ENCODE measurements at regions not wholly inside any gene's neighbourhood (a gene's known extent, or its start where the extent isn't known, plus 50 kb on each side); places are given as distances from the start of the nearest gene placed in this dataset.

DNA sequence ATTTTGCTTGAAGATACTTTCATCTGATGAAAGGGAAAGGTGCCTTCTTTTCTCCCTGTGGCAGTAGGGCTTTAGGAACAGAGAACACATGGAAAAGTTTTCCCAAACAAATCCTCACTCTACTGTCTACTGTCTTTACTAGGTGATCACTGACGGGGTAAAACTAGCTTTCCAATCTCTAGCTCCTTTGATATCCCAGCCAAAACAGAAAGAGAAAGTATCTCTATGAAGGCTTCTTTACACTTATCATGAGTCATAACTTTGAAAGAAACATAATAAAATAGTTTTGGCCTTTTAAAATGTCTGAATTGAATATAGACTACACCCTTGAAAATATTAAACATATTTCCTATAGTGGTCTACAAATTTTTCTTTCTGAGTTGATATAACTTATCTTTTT is 214.5 kb downstream of the DSEL start:
- no peak overlapping the region for H3K9ac ChIP-seq (ENCODE audit: low read depth in 1 of 3, low read length in 3 of 3)
- no peaks in the 10 kb centered on the region for H3K36me3 ChIP-seq (ENCODE audit: control insufficient read depth in 3 of 3, insufficient read depth in 3 of 3, low read length in 3 of 3)
- H3K9me3 ChIP-seq (ENCODE audit: control insufficient read depth in 3 of 3, low read length in 3 of 3), result peaks cover 0 to 4% (median 0%) of the 10 kb centered on the region in 3 donors
- H3K4me3 ChIP-seq (ENCODE audit: low read length in 3 of 3), result no peak overlapping the region
- H3K4me1 ChIP-seq (ENCODE audit: control insufficient read depth in 3 of 3, insufficient read depth in 3 of 3, low read length in 3 of 3), result no peaks in the 10 kb centered on the region
- no peak overlapping the region for H3K27ac ChIP-seq (ENCODE audit: low read depth, low read length)
- no peaks in the 10 kb centered on the region for H3K27me3 ChIP-seq (ENCODE audit: control insufficient read depth in 3 of 3, insufficient read depth in 3 of 3, low read length in 3 of 3)

DNA sequence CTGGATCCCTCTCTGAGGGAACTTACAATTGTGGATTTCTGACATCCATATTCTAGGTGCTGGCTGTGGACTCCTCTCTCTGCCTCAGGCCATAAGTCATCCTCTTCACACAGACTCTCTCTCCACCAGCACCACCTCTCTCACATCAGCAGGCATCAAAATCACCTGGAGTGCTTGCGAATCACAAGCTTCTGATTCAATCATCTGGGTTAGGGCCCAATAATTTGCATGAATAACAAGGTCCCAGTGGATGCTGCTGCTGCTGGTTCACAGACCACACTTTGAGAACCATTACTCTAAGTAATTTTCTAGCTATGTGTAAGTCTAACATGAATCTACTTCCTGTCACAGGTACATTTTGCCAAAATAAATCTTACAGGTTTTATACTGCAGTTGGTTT is 214.9 kb downstream of the DSEL start:
- Histone ChIP-seq H3K4me1 (ENCODE audit: control insufficient read depth in 3 of 3, insufficient read depth in 3 of 3, low read length in 3 of 3) (no peaks in the 10 kb centered on the region), H3K27me3 (ENCODE audit: control insufficient read depth in 3 of 3, insufficient read depth in 3 of 3, low read length in 3 of 3) (no peaks in the 10 kb centered on the region), H3K4me3 (ENCODE audit: low read length in 3 of 3) (no peak overlapping the region), H3K9me3 (ENCODE audit: control insufficient read depth in 3 of 3, low read length in 3 of 3) (peaks cover 0 to 4% (median 0%) of the 10 kb centered on the region in 3 donors), H3K9ac (ENCODE audit: low read depth in 1 of 3, low read length in 3 of 3) (no peak overlapping the region), H3K36me3 (ENCODE audit: control insufficient read depth in 3 of 3, insufficient read depth in 3 of 3, low read length in 3 of 3) (no peaks in the 10 kb centered on the region), H3K27ac (ENCODE audit: low read depth, low read length) (no peak overlapping the region)

DNA sequence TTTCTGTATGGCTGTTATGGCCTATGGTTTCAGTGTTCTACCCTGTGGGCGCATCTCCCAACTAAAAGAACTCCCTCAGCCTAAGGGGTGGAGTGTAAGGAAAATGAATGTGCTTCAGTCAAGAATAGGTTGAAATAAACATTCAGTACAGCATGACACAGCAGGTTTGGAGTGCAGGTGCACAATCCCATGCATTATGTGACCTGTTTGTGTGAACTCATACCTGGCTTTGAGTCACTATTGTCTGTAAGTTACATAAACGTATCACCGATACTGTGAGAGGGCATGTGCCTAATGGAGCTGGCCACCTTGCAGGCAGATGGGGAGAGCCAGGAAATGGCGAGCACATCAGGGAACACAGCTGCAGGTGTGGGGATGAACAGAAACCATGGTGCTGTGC is 216.0 kb downstream of the DSEL start:
- Histone ChIP-seq H3K4me3 (ENCODE audit: low read length in 3 of 3) (no peak overlapping the region), H3K27ac (ENCODE audit: low read depth, low read length) (no peak overlapping the region), H3K36me3 (ENCODE audit: control insufficient read depth in 3 of 3, insufficient read depth in 3 of 3, low read length in 3 of 3) (no peaks in the 10 kb centered on the region), H3K27me3 (ENCODE audit: control insufficient read depth in 3 of 3, insufficient read depth in 3 of 3, low read length in 3 of 3) (no peaks in the 10 kb centered on the region), H3K9me3 (ENCODE audit: control insufficient read depth in 3 of 3, low read length in 3 of 3) (peaks cover 0 to 4% (median 0%) of the 10 kb centered on the region in 3 donors), H3K4me1 (ENCODE audit: control insufficient read depth in 3 of 3, insufficient read depth in 3 of 3, low read length in 3 of 3) (no peaks in the 10 kb centered on the region), H3K9ac (ENCODE audit: low read depth in 1 of 3, low read length in 3 of 3) (no peak overlapping the region)

GRCh38 chr18:67292814-67293213 is 223.7 kb downstream of the DSEL start:
- H3K9me3 ChIP-seq (ENCODE audit: control insufficient read depth in 3 of 3, low read length in 3 of 3), result no peaks in the 10 kb centered on the region
- no peak overlapping the region for H3K27ac ChIP-seq (ENCODE audit: low read depth, low read length)
- no peaks in the 10 kb centered on the region for H3K36me3 ChIP-seq (ENCODE audit: control insufficient read depth in 3 of 3, insufficient read depth in 3 of 3, low read length in 3 of 3)
- H3K4me3 ChIP-seq (ENCODE audit: low read length in 3 of 3), result no peak overlapping the region
- H3K9ac ChIP-seq (ENCODE audit: low read depth in 1 of 3, low read length in 3 of 3), result no peak overlapping the region
- H3K4me1 ChIP-seq (ENCODE audit: control insufficient read depth in 3 of 3, insufficient read depth in 3 of 3, low read length in 3 of 3), result no peaks in the 10 kb centered on the region
- no peaks in the 10 kb centered on the region for H3K27me3 ChIP-seq (ENCODE audit: control insufficient read depth in 3 of 3, insufficient read depth in 3 of 3, low read length in 3 of 3)

DNA sequence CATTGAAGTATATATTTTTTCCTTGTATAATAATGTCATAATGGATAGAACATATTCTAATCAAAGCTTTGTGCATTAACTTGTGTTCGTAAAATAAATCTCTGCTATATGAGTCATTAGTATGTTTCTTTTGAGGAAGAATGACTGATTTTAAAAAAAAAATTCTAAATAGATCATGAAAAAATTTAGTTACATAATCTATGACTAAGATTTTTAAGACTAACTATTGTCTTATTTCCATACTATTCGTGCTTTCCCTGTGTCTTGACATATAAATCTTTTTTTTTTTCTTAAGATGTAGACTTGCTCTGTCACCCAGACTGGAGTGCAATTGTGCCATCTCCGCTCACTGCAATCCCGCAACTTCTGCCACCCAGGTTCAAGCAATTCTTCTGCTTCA is 226.1 kb downstream of the DSEL start:
- Histone ChIP-seq H3K27ac (ENCODE audit: low read depth, low read length) (no peak overlapping the region), H3K27me3 (ENCODE audit: control insufficient read depth in 3 of 3, insufficient read depth in 3 of 3, low read length in 3 of 3) (no peaks in the 10 kb centered on the region), H3K4me3 (ENCODE audit: low read length in 3 of 3) (no peak overlapping the region), H3K4me1 (ENCODE audit: control insufficient read depth in 3 of 3, insufficient read depth in 3 of 3, low read length in 3 of 3) (no peaks in the 10 kb centered on the region), H3K9me3 (ENCODE audit: control insufficient read depth in 3 of 3, low read length in 3 of 3) (no peaks in the 10 kb centered on the region), H3K36me3 (ENCODE audit: control insufficient read depth in 3 of 3, insufficient read depth in 3 of 3, low read length in 3 of 3) (no peaks in the 10 kb centered on the region), H3K9ac (ENCODE audit: low read depth in 1 of 3, low read length in 3 of 3) (no peak overlapping the region)

- Histone ChIP-seq H3K9me3 (ENCODE audit: control insufficient read depth in 3 of 3, low read length in 3 of 3) (no peaks in the 10 kb centered on the region), H3K4me3 (ENCODE audit: low read length in 3 of 3) (no peak overlapping the region), H3K27me3 (ENCODE audit: control insufficient read depth in 3 of 3, insufficient read depth in 3 of 3, low read length in 3 of 3) (no peaks in the 10 kb centered on the region), H3K36me3 (ENCODE audit: control insufficient read depth in 3 of 3, insufficient read depth in 3 of 3, low read length in 3 of 3) (no peaks in the 10 kb centered on the region), H3K27ac (ENCODE audit: low read depth, low read length) (no peak overlapping the region), H3K9ac (ENCODE audit: low read depth in 1 of 3, low read length in 3 of 3) (no peak overlapping the region), H3K4me1 (ENCODE audit: control insufficient read depth in 3 of 3, insufficient read depth in 3 of 3, low read length in 3 of 3) (no peaks in the 10 kb centered on the region)
These were observed 230.9 kb downstream of the DSEL start for GRCh38 chr18:67285583-67285982.

DNA sequence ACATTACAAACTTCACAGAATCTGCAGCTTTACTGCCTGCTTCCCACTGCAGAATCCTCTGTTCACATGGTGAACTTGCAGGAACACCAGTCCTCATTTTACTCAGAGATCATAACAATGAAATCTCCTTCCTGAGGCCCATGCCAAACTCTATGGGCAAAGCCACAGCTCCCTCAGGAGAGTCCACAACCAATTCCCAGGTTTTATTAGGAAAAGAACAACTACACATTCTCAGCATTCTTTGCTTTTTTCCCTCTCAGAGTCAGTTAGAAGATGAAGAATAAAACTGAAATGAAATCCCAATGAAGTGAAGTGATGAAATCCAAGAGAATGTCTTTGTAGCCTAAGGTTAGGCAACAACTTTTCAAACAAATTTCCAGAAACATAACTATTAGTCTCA is 233.7 kb downstream of the DSEL start:
- H3K27me3 ChIP-seq (ENCODE audit: control insufficient read depth in 3 of 3, insufficient read depth in 3 of 3, low read length in 3 of 3), result no peaks in the 10 kb centered on the region
- H3K27ac ChIP-seq (ENCODE audit: low read depth, low read length), result no peak overlapping the region
- no peaks in the 10 kb centered on the region for H3K4me1 ChIP-seq (ENCODE audit: control insufficient read depth in 3 of 3, insufficient read depth in 3 of 3, low read length in 3 of 3)
- H3K36me3 ChIP-seq (ENCODE audit: control insufficient read depth in 3 of 3, insufficient read depth in 3 of 3, low read length in 3 of 3), result no peaks in the 10 kb centered on the region
- no peaks in the 10 kb centered on the region for H3K9me3 ChIP-seq (ENCODE audit: control insufficient read depth in 3 of 3, low read length in 3 of 3)
- no peak overlapping the region for H3K9ac ChIP-seq (ENCODE audit: low read depth in 1 of 3, low read length in 3 of 3)
- no peak overlapping the region for H3K4me3 ChIP-seq (ENCODE audit: low read length in 3 of 3)

- Histone ChIP-seq H3K4me3 (ENCODE audit: low read length in 3 of 3) (no peak overlapping the region), H3K36me3 (ENCODE audit: control insufficient read depth in 3 of 3, insufficient read depth in 3 of 3, low read length in 3 of 3) (no peaks in the 10 kb centered on the region), H3K9ac (ENCODE audit: low read depth in 1 of 3, low read length in 3 of 3) (no peak overlapping the region), H3K4me1 (ENCODE audit: control insufficient read depth in 3 of 3, insufficient read depth in 3 of 3, low read length in 3 of 3) (no peaks in the 10 kb centered on the region), H3K27me3 (ENCODE audit: control insufficient read depth in 3 of 3, insufficient read depth in 3 of 3, low read length in 3 of 3) (no peaks in the 10 kb centered on the region), H3K27ac (ENCODE audit: low read depth, low read length) (no peak overlapping the region), H3K9me3 (ENCODE audit: control insufficient read depth in 3 of 3, low read length in 3 of 3) (no peaks in the 10 kb centered on the region)
These were observed 234.8 kb downstream of the DSEL start for GRCh38 chr18:67281746-67282145.

DNA sequence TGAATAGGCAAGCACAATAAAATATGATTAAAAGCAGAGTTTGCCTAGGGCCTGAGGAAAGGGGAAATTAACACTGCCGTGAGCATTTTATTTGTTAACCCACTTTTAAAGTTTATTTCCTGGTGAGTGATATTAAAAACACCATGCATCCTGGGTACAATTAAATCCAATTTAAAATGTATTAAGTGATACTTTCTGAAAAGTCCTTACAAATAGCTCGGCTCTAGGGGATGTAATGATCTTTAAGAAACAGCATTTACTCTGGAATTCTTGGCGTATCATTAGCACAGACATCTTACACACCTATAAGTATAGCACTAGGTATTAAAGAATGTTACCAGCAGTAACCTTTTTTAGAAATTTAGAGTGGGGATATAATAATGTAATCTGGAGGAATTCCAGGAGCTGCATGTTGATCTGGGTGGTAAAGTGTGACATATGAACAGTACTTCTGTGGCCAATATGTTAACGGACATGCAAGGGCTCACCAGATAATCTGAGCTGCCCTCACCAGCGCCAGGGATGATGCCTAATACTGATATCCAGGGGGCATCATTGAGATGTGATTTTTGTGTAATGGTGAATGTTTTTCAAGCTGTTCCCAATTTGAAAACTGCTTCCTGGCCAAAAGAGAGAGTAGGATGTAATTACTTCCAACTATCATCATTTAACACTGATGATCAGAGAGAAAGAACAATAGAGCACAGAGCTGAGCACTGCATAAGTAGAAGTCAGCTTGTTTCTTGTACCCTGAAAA is 235.9 kb downstream of the DSEL start:
- H3K27me3 ChIP-seq (ENCODE audit: control insufficient read depth in 3 of 3, insufficient read depth in 3 of 3, low read length in 3 of 3), result no peaks in the 10 kb centered on the region
- no peaks in the 10 kb centered on the region for H3K36me3 ChIP-seq (ENCODE audit: control insufficient read depth in 3 of 3, insufficient read depth in 3 of 3, low read length in 3 of 3)
- no peaks in the 10 kb centered on the region for H3K4me1 ChIP-seq (ENCODE audit: control insufficient read depth in 3 of 3, insufficient read depth in 3 of 3, low read length in 3 of 3)
- no peak overlapping the region for H3K27ac ChIP-seq (ENCODE audit: low read depth, low read length)
- H3K9ac ChIP-seq (ENCODE audit: low read depth in 1 of 3, low read length in 3 of 3), result no peak overlapping the region
- H3K4me3 ChIP-seq (ENCODE audit: low read length in 3 of 3), result no peak overlapping the region
- no peaks in the 10 kb centered on the region for H3K9me3 ChIP-seq (ENCODE audit: control insufficient read depth in 3 of 3, low read length in 3 of 3)

DNA sequence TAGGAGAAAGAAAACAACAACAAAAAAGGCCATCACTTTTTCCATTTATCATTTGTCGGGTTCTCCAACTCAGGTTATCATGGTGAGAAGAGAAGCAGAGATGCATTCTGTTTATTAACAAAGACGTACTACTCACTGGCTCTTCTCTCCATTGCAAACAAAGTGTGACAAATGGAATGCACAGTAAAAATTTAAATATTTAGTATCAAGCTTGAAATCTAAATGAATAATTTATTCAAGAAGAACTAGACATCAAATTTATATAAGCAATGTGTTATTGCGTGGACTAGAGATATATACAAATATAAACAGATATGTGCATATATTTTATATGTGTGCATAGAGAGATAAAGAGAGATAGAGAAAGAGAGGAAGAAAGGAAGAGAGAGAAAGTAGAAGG is 236.5 kb downstream of the DSEL start:
- Histone ChIP-seq H3K4me3 (ENCODE audit: low read length in 3 of 3) (no peak overlapping the region), H3K4me1 (ENCODE audit: control insufficient read depth in 3 of 3, insufficient read depth in 3 of 3, low read length in 3 of 3) (no peaks in the 10 kb centered on the region), H3K27me3 (ENCODE audit: control insufficient read depth in 3 of 3, insufficient read depth in 3 of 3, low read length in 3 of 3) (no peaks in the 10 kb centered on the region), H3K9me3 (ENCODE audit: control insufficient read depth in 3 of 3, low read length in 3 of 3) (no peaks in the 10 kb centered on the region), H3K9ac (ENCODE audit: low read depth in 1 of 3, low read length in 3 of 3) (no peak overlapping the region), H3K36me3 (ENCODE audit: control insufficient read depth in 3 of 3, insufficient read depth in 3 of 3, low read length in 3 of 3) (no peaks in the 10 kb centered on the region), H3K27ac (ENCODE audit: low read depth, low read length) (no peak overlapping the region)
